ENCODE measurements at regions not wholly inside any gene's neighbourhood (a gene's known extent, or its start where the extent isn't known, plus 50 kb on each side); places are given as distances from the start of the nearest gene placed in this dataset.

GRCh38 chr5:138655530-138656190 lies 80.5 kb upstream of the HSPA9 start:
- intact Hi-C loops (cut with DNase I), result no loop called here
- DNase-seq, result peak in 1 of 3 donors; percentile 23
- no peaks in the 10 kb centered on the region for H3K36me3 ChIP-seq
- TF ChIP-seq POLR2A (IDR thresholded peaks at IDR 0.05), result no peak
- TF ChIP-seq, protein P1, sequence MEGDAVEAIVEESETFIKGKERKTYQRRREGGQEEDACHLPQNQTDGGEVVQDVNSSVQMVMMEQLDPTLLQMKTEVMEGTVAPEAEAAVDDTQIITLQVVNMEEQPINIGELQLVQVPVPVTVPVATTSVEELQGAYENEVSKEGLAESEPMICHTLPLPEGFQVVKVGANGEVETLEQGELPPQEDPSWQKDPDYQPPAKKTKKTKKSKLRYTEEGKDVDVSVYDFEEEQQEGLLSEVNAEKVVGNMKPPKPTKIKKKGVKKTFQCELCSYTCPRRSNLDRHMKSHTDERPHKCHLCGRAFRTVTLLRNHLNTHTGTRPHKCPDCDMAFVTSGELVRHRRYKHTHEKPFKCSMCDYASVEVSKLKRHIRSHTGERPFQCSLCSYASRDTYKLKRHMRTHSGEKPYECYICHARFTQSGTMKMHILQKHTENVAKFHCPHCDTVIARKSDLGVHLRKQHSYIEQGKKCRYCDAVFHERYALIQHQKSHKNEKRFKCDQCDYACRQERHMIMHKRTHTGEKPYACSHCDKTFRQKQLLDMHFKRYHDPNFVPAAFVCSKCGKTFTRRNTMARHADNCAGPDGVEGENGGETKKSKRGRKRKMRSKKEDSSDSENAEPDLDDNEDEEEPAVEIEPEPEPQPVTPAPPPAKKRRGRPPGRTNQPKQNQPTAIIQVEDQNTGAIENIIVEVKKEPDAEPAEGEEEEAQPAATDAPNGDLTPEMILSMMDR (IDR thresholded peaks at IDR 0.05), result no peak
- peak in 2 of 4 donors; percentile 11 to 30 for ATAC-seq
- no peak overlapping the region for H3K4me3 ChIP-seq
- no peaks in the 10 kb centered on the region for H3K27me3 ChIP-seq
- H3K9me3 ChIP-seq, result no peaks in the 10 kb centered on the region
- no peaks in the 10 kb centered on the region for H3K4me1 ChIP-seq
- no peak overlapping the region for H3K27ac ChIP-seq
- WGBS (ENCODE audit: insufficient coverage, low coverage, low lambda C conversion rate, missing lambda C conversion rate), result 86% methylated on average over 3 of the region's 6 CpGs

DNA sequence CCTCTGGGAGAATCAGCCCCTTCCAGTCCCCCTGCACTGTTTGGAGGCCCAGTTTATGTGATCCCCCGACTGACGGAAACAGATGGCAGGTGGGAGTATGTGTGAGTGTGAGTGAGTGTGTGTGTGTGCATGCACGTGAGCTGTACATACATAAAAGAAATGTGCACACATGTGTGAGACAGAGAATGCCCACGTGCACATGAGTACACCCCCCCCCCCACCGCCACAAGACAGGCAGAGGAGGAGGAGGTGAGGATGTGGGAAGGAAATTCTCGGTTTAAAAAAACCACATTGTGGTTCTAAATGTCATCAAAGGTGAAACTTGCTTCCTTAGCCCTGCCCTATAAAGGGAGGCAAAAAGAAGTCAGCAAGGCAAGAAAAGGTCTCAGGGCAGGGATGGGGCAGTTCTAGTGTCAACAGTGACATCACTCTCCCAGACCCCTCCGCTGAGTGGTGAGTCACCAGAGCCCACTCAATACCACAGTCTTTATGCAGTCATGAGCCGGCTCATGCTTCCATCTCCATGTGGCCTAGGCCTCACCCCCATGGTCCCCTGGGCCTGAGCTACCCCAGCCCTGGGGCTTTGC lies 79.2 kb upstream of the HSPA9 start:
- Histone ChIP-seq H3K27me3 (no peaks in the 10 kb centered on the region), H3K27ac (no peak overlapping the region), H3K36me3 (no peaks in the 10 kb centered on the region), H3K9me3 (no peaks in the 10 kb centered on the region), H3K4me3 (no peak overlapping the region), H3K4me1 (no peaks in the 10 kb centered on the region)
- intact Hi-C loops (cut with DNase I), result no loop called here
- ATAC-seq (peak in 3 of 4 donors; percentile 23 to 34 (median 28)), DNase-seq (no peak)
- WGBS (ENCODE audit: insufficient coverage, low coverage, low lambda C conversion rate, missing lambda C conversion rate), result 38% methylated on average over 6 of the region's 8 CpGs
- TF ChIP-seq POLR2A (IDR thresholded peaks at IDR 0.05), result no peak
- TF ChIP-seq, protein P1 (IDR thresholded peaks at IDR 0.05), result no peak

GRCh38 chr5:138653502-138653901 lies 78.3 kb upstream of the HSPA9 start:
- ATAC-seq (peak in 3 of 4 donors; percentile 9 to 63 (median 54)), DNase-seq (no peak)
- Histone ChIP-seq H3K36me3 (no peaks in the 10 kb centered on the region), H3K4me1 (no peaks in the 10 kb centered on the region), H3K27me3 (no peaks in the 10 kb centered on the region), H3K27ac (no peak overlapping the region), H3K4me3 (no peak overlapping the region), H3K9me3 (no peaks in the 10 kb centered on the region)
- 47% methylated on average over 3 of the region's 4 CpGs for WGBS (ENCODE audit: insufficient coverage, low coverage, low lambda C conversion rate, missing lambda C conversion rate)
- TF ChIP-seq POLR2A (IDR thresholded peaks at IDR 0.05), result no peak
- TF ChIP-seq, protein P1 (IDR thresholded peaks at IDR 0.05), result peak in 2 of 4 donors; percentile 14 to 25
- intact Hi-C loops (cut with DNase I), result no loop called here

- H3K4me1 ChIP-seq, result no peaks in the 10 kb centered on the region
- no peak overlapping the region for H3K27ac ChIP-seq
- no peak for TF ChIP-seq POLR2A (IDR thresholded peaks at IDR 0.05)
- TF ChIP-seq, protein P1 (IDR thresholded peaks at IDR 0.05), result no peak
- WGBS (ENCODE audit: insufficient coverage, low coverage, low lambda C conversion rate, missing lambda C conversion rate), result 61% methylated on average over 6 of the region's 6 CpGs
- intact Hi-C loops (cut with DNase I), result no loop called here
- ATAC-seq, result no peak
- no peak for DNase-seq
- H3K36me3 ChIP-seq, result no peaks in the 10 kb centered on the region
- no peak overlapping the region for H3K4me3 ChIP-seq
- H3K9me3 ChIP-seq, result no peaks in the 10 kb centered on the region
- no peaks in the 10 kb centered on the region for H3K27me3 ChIP-seq
These were observed 76.5 kb upstream of the HSPA9 start for GRCh38 chr5:138651767-138652117.
